ENCODE measurements at regions not wholly inside any gene's neighbourhood (a gene's known extent, or its start where the extent isn't known, plus 50 kb on each side); places are given as distances from the start of the nearest gene placed in this dataset.

DNA sequence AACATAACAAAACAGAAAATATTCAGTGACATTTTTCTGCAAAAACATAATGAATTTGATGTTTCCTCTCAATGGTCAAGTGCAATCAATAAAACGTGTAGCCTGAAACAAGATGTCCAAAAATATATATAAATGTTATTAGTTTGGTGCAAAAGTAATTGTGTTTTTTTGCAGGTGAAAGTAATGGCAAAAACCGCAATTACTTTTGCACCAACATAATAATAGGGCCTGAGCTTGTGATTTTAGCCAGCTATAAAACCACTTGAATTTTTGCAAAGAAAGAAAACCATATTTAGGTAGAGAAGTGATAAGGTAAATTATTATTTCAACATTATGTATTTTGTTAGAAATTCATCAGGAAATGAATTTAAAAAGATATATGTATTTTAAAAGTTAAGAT is 475.3 kb upstream of the AMOT start:
- no peaks in the 10 kb centered on the region for H3K9me3 ChIP-seq (ENCODE audit: control insufficient read depth, insufficient read depth, low read depth, low read length)
- CTCF ChIA-PET, result interaction anchor here (0.9 kb wide), 1 partner anchor 39 kb away, joined by 3 read pairs; no protein-coding TSS in a partner anchor
- H3K4me1 ChIP-seq (ENCODE audit: control insufficient read depth, insufficient read depth, low read length), result no peaks in the 10 kb centered on the region
- H3K36me3 ChIP-seq (ENCODE audit: control insufficient read depth in 2 of 2, insufficient read depth in 1 of 2, low read length in 2 of 2), result no peaks in the 10 kb centered on the region
- POLR2A ChIA-PET, result no interaction called here
- H3K27ac ChIP-seq (ENCODE audit: extremely low read depth, low read depth, low read length), result no peak overlapping the region
- TF ChIP-seq ZNF24 (tag by site-specific recombination; IDR thresholded peaks at IDR 0.05) (no peak), ZNF214 (tag by site-specific recombination; IDR thresholded peaks at IDR 0.05; ENCODE audit: borderline replicate concordance) (no peak), GLI4 (tag by site-specific recombination; IDR thresholded peaks at IDR 0.05) (no peak), ZNF404 (tag by site-specific recombination; IDR thresholded peaks at IDR 0.05) (no peak), ZNF221 (tag by site-specific recombination; IDR thresholded peaks at IDR 0.05; ENCODE audit: borderline replicate concordance) (no peak), SP2 (tag by site-specific recombination; IDR thresholded peaks at IDR 0.05) (no peak), ZSCAN16 (tag by site-specific recombination; IDR thresholded peaks at IDR 0.05) (no peak)
- TF ChIP-seq, protein P1, sequence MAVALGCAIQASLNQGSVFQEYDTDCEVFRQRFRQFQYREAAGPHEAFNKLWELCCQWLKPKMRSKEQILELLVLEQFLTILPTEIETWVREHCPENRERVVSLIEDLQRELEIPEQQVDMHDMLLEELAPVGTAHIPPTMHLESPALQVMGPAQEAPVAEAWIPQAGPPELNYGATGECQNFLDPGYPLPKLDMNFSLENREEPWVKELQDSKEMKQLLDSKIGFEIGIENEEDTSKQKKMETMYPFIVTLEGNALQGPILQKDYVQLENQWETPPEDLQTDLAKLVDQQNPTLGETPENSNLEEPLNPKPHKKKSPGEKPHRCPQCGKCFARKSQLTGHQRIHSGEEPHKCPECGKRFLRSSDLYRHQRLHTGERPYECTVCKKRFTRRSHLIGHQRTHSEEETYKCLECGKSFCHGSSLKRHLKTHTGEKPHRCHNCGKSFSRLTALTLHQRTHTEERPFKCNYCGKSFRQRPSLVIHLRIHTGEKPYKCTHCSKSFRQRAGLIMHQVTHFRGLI (tag by site-specific recombination; IDR thresholded peaks at IDR 0.05), result no peak
- no peak overlapping the region for H3K4me3 ChIP-seq (ENCODE audit: low read depth, low read length)

DNA sequence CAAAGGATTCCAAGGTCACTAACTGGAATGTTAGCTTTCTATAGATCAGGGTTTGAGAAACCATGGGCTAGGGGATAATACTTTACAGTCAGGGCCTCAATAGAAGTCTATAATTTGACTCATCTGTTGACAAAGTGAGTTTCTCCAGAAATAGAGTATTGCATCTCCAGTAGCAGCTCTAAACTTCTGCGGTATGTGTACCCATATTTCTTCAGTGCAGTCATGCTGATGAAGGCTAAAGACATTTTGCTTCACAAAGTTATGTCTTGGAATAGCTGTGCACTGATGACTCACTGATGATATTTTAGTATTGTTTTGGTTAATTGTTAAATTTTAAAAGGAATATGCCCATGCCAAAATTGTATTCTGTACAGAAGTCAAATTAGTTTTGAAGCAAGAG is 464.9 kb upstream of the AMOT start:
- Histone ChIP-seq H3K27ac (ENCODE audit: extremely low read depth, low read depth, low read length) (no peak overlapping the region), H3K4me1 (ENCODE audit: control insufficient read depth, insufficient read depth, low read length) (no peaks in the 10 kb centered on the region), H3K36me3 (ENCODE audit: control insufficient read depth in 2 of 2, insufficient read depth in 1 of 2, low read length in 2 of 2) (no peaks in the 10 kb centered on the region), H3K4me3 (ENCODE audit: low read depth, low read length) (no peak overlapping the region), H3K9me3 (ENCODE audit: control insufficient read depth, insufficient read depth, low read depth, low read length) (no peaks in the 10 kb centered on the region)
- ChIA-PET CTCF (no interaction called here), POLR2A (no interaction called here)
- TF ChIP-seq OSR2 (tag by site-specific recombination; IDR thresholded peaks at IDR 0.05) (no peak), ZNF48 (tag by site-specific recombination; IDR thresholded peaks at IDR 0.05) (no peak)

DNA sequence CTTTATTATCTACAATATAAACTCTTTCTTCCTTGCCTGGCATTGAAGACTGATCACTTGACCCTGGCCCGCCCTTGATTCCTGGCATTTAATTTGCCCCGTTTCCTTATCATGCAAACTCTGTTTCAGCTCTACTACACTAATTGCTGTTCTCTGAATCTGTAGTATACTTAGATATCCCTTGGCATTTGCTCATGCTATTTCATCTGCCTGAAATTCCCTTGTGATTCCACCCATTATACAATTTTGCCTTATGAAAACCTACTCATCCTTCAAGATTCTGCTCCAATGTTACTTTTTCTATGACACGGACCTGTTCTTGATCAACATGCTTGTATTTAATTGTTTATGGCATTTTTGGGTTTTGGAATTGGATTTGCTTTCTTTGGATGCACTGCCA is 459.9 kb upstream of the AMOT start:
- H3K36me3 ChIP-seq (ENCODE audit: control insufficient read depth in 2 of 2, insufficient read depth in 1 of 2, low read length in 2 of 2), result no peaks in the 10 kb centered on the region

DNA sequence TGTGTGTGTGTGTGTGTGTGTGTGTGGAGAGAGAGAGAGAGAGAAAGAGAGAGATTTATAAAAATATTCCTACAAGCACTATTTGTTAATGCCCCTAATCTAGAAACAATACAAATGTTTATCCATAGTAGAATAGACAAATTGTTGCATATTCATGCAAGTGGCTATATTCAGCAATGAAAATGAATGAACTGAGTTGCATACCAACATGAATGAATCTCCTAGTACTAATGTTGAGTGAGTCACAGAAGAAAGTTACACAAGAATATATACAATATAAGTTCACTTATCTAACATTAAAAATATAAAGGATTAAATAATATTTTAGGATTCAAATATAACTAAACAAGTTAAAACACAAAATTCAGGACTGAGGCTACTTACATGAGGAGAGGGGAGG is 456.8 kb upstream of the AMOT start:
- CTCF ChIA-PET, result interaction anchor here (0.6 kb wide), 1 partner anchor 1176 kb away, joined by 3 read pairs; no protein-coding TSS in a partner anchor
- H3K9me3 ChIP-seq (ENCODE audit: control insufficient read depth, insufficient read depth, low read depth, low read length), result no peaks in the 10 kb centered on the region
- no peaks in the 10 kb centered on the region for H3K36me3 ChIP-seq (ENCODE audit: control insufficient read depth in 2 of 2, insufficient read depth in 1 of 2, low read length in 2 of 2)
- H3K4me1 ChIP-seq (ENCODE audit: control insufficient read depth, insufficient read depth, low read length), result no peaks in the 10 kb centered on the region
- H3K4me3 ChIP-seq (ENCODE audit: low read depth, low read length), result no peak overlapping the region
- TF ChIP-seq ZNF837 (tag by site-specific recombination; IDR thresholded peaks at IDR 0.05) (no peak), KLF16 (tag by site-specific recombination; IDR thresholded peaks at IDR 0.05) (no peak), ZNF112 (tag by site-specific recombination; IDR thresholded peaks at IDR 0.05) (no peak), BCL11A (tag by site-specific recombination; IDR thresholded peaks at IDR 0.05; ENCODE audit: low read depth) (no peak), ZIC2 (tag by site-specific recombination; IDR thresholded peaks at IDR 0.05) (no peak), ZSCAN30 (tag by site-specific recombination; IDR thresholded peaks at IDR 0.05) (no peak), ZBTB20 (tag by site-specific recombination; IDR thresholded peaks at IDR 0.05) (no peak)
- POLR2A ChIA-PET, result no interaction called here
- H3K27ac ChIP-seq (ENCODE audit: extremely low read depth, low read depth, low read length), result no peak overlapping the region

More for the DNA sequence above, 459.9 kb upstream of the AMOT start:
- TF ChIP-seq ZNF404 (tag by site-specific recombination; IDR thresholded peaks at IDR 0.05), result no peak
- TF ChIP-seq, protein P2, sequence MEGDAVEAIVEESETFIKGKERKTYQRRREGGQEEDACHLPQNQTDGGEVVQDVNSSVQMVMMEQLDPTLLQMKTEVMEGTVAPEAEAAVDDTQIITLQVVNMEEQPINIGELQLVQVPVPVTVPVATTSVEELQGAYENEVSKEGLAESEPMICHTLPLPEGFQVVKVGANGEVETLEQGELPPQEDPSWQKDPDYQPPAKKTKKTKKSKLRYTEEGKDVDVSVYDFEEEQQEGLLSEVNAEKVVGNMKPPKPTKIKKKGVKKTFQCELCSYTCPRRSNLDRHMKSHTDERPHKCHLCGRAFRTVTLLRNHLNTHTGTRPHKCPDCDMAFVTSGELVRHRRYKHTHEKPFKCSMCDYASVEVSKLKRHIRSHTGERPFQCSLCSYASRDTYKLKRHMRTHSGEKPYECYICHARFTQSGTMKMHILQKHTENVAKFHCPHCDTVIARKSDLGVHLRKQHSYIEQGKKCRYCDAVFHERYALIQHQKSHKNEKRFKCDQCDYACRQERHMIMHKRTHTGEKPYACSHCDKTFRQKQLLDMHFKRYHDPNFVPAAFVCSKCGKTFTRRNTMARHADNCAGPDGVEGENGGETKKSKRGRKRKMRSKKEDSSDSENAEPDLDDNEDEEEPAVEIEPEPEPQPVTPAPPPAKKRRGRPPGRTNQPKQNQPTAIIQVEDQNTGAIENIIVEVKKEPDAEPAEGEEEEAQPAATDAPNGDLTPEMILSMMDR (tag by site-specific recombination; IDR thresholded peaks at IDR 0.05), result no peak
- no peak for TF ChIP-seq ZNF121 (tag by site-specific recombination; IDR thresholded peaks at IDR 0.05)
- TF ChIP-seq SP3 (tag by site-specific recombination; IDR thresholded peaks at IDR 0.05), result no peak
- TF ChIP-seq ZNF221 (tag by site-specific recombination; IDR thresholded peaks at IDR 0.05; ENCODE audit: borderline replicate concordance), result no peak
- no peak for TF ChIP-seq ZNF174 (tag by site-specific recombination; IDR thresholded peaks at IDR 0.05)
- no peak for TF ChIP-seq HOXD13 (CRISPR knock-in tag; IDR thresholded peaks at IDR 0.05; ENCODE audit: borderline replicate concordance)
- no peak for TF ChIP-seq ZSCAN23 (tag by site-specific recombination; IDR thresholded peaks at IDR 0.05)
- TF ChIP-seq MEIS1 (CRISPR knock-in tag; IDR thresholded peaks at IDR 0.05; ENCODE audit: borderline replicate concordance), result no peak
- TF ChIP-seq ZNF548 (tag by site-specific recombination; IDR thresholded peaks at IDR 0.05), result no peak
- no peak for TF ChIP-seq ZNF146 (tag by site-specific recombination; IDR thresholded peaks at IDR 0.05)
- ChIA-PET CTCF (no interaction called here), POLR2A (no interaction called here)
- no peaks in the 10 kb centered on the region for H3K9me3 ChIP-seq (ENCODE audit: control insufficient read depth, insufficient read depth, low read depth, low read length)
- H3K4me3 ChIP-seq (ENCODE audit: low read depth, low read length), result no peak overlapping the region
- no peak overlapping the region for H3K27ac ChIP-seq (ENCODE audit: extremely low read depth, low read depth, low read length)
- H3K4me1 ChIP-seq (ENCODE audit: control insufficient read depth, insufficient read depth, low read length), result no peaks in the 10 kb centered on the region

Measured in HEK293 (cell line).